GM19324 (cell line): ENCODE measurements at regions not wholly inside any gene's neighbourhood (a gene's known extent, or its start where the extent isn't known, plus 50 kb on each side); places are given as distances from the start of the nearest gene placed in this dataset.

Experiments used
- ATAC-seq: cut with Tn5 transposase; IDR thresholded peaks from one replicate; pipeline ENCODE4 v1.9.1; 2021; ENCODE audit warnings: mild to moderate bottlenecking, moderate library complexity; ENCODE audit not compliant: unreplicated experiment, low FRiP score

- ATAC-seq: no peak
Measured at GRCh38 chr2:106941372-106941993, 55.5 kb upstream of the ST6GAL2 start.

DNA sequence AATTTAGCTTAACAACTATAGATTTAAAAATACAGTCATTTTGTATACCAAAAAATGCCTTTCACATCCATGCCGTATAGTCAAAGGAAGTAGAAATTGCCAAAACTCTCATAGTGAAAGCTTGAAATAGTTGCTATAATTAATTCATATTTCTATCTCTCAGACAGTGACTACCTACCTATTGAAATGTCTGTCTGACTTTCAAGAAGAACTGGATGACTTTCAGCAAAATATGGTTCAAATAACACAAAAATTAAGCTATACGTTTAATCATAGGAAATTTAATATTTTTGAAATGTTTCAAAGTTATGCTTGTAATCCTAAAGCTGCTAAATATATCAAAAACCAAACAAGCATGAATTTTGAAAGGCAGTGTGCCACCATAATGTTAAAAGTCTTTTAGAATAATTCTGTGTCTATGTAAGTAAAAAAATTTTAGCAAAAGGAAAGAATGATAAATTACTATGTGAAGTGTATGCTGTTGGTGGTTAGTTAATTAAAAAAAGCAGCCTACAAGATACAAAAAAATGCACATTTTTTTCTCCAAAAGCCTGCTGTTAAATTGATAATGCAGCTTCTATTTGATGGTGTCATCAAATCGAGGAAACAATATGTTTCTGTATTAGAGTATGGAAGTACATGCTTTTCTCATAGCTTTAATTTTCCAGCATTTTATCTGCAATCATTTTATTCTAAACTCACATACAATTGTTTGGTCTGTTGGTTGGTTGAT, 57.7 kb upstream of the ST6GAL2 start:
- no peak for ATAC-seq

DNA sequence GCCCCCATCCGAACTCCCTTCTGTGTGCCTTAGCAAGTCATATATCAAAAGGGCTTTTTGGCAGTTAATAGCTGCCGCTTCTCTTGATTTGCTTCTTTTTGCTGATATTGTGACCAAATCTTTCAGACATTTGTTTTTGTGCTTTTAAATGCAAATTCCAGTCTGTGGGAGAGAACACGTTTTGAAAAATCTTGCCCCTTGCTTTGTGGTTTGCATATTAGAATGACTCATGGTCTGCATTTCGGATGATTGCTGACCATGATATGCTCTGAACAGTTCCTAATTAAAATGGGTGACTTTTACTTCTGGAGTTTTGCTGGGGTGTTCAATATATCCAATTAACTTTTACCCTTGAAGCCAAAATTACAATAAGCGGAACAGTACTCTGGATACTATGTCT, 58.2 kb upstream of the ST6GAL2 start:
- ATAC-seq: no peak

GRCh38 chr2:106948540-106948939, 62.6 kb upstream of the ST6GAL2 start:
- no peak for ATAC-seq

GRCh38 chr2:106953236-106953635, 67.3 kb upstream of the ST6GAL2 start:
- no peak for ATAC-seq

- ATAC-seq: no peak
Measured at GRCh38 chr2:106953779-106954178, 67.8 kb upstream of the ST6GAL2 start.

DNA sequence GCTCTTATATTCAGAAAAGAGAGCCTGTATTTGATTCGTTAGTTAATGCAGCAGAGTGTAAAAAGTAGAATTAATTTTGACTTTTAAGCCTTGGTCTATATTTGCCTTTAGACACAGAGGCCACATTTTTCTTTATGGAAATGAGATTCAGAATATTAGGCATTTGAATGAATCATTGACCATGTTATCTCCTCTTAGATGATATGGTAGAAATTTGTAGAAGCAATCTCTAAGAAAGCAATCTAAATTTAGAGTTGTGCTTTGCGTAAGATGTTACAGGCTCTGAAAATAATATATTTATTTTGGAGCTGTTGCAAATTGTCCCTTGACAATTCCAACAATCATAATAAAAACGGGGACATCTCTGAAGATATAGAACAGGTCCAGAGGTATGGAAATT, 68.3 kb upstream of the ST6GAL2 start:
- ATAC-seq: no peak

GRCh38 chr2:106956416-106956815, 70.4 kb upstream of the ST6GAL2 start:
- no peak for ATAC-seq

- ATAC-seq: no peak
Measured at GRCh38 chr2:106956879-106957278, 70.9 kb upstream of the ST6GAL2 start.

- no peak for ATAC-seq
Measured at GRCh38 chr2:106959975-106960682, 74.2 kb upstream of the ST6GAL2 start.

GRCh38 chr2:106960683-106961161, 74.8 kb upstream of the ST6GAL2 start:
- ATAC-seq: no peak

DNA sequence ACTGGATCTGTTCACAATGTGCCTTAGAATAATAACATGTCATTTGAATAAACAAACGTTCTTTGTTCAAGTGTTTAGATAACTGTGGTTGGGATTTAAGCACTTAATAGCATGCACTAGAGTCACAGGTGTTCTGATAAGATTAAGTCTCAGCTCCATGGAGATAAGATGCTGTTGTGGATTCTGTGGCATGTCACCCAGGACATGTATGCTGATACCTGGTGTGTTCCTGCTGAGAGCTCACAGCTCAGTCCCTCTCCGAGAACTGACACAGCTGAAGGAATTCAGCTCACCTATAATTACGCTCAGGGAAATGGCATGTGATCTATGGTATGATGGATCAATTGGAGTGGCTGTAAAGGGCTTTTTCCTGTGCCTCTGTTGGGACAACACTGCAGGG, 75.4 kb upstream of the ST6GAL2 start:
- ATAC-seq: no peak

GRCh38 chr2:106963156-106963555, 77.2 kb upstream of the ST6GAL2 start:
- no peak for ATAC-seq

DNA sequence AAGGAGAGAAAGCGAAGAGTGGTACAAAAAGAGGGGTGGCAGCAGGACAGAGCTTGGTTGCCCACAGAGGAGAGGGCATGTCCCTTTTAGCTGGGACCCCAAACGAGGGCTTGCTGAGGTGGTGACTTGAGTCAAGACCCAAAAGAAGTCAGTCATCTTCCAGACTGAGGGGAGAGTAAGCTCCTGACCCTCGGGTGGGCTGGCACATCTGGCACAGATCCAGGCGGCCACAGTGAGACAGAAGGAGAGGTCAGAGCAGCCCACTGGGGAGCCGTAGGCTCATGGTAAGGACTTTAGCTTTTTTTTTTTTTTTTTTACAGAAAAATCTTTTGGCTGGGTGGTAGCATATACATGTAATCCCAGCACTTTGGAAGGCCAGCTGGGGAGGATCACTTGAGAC, 77.9 kb upstream of the ST6GAL2 start:
- ATAC-seq: no peak

DNA sequence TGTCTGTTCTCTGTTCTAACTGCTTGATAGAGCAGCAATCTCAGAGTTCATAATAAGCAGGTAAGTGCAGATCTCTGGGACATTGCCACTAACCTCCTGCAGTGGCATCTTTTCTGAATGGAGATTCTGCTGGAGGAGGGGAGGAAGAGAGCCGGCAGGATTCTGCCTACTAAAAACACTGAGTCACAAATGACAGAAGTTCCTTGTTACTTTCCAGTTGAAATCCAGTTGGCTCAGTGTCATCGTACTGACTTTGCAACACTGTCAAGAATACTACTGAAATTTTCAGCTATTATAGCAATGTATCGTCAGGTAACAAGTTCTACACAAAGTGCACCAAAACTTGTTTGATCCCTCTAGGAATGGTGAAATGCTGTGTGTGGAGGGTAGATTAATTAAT, 79.6 kb upstream of the ST6GAL2 start:
- no peak for ATAC-seq

GRCh38 chr2:106969777-106970176, 83.8 kb upstream of the ST6GAL2 start:
- no peak for ATAC-seq

DNA sequence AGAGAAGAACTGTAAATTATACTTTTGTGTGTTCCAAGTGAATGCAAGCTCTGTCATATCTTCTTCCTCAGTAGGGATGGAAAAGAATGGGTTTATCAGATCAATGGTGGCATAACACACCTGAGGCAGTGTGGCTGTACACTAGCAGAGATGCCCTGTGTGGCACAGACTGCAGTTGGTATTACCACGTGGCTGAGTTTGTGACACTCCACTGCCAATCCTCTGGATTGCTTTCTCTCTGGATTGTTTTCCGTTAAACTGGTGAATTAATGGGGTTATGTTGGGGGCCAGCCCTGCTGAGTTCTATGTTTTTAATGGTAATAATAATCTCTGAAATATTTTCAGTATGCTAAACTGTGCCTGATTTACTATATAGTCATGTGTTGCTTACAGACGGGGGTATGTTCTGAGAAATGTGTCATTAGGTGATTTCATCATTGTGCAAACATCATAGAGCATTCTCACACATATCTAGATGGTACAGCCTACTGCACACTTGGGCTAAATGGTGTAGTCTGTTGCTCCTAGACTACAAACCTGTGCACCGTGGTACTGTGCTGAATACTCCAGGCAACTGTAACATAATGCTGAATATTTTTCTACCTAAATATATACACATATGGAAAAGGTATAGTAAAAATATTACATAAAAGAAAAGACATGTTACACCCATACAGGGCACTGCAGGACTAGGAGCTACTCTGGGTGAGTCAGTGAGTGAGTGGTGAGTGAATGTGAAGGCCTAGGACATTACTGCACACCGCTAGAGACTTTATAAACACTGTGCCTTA, 84.7 kb upstream of the ST6GAL2 start:
- no peak for ATAC-seq

- ATAC-seq: no peak
Measured at GRCh38 chr2:106972782-106973181, 86.8 kb upstream of the ST6GAL2 start.

- no peak for ATAC-seq
Measured at GRCh38 chr2:106974891-106975290, 88.9 kb upstream of the ST6GAL2 start.

GRCh38 chr2:106975641-106976040, 89.7 kb upstream of the ST6GAL2 start:
- ATAC-seq: no peak

GRCh38 chr2:106976548-106976947, 90.6 kb upstream of the ST6GAL2 start:
- no peak for ATAC-seq
